Islet precursor cell (in vitro differentiated cells): ENCODE measurements at regions not wholly inside any gene's neighbourhood (a gene's known extent, or its start where the extent isn't known, plus 50 kb on each side); places are given as distances from the start of the nearest gene placed in this dataset.

Experiments used
- DNase-seq: peaks from one replicate; pipeline ENCODE4 v3.0.0-alpha.2; 2018

DNA sequence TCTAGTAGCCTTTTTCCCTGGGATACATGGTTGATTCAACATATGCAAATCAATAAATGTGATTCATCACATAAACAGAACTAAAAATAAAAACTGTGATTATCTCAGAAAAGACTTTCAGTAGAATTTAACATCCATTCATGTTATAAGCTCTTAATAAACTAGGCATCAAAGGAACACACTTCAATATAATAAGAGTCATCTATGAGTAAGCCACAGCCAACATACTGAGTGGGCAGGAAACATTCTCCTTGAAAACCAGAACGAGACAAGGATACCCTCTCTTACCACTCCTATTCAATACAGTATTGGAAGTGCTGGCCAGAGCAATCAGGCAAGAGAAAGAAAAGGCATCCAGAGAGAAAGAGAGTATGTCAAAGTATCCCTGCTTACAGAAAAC lies 239.9 kb downstream of the ATPSCKMT start:
- DNase-seq: no peak

GRCh38 chr5:9987101-9987500 lies 262.6 kb downstream of the ATPSCKMT start:
- no peak for DNase-seq

DNA sequence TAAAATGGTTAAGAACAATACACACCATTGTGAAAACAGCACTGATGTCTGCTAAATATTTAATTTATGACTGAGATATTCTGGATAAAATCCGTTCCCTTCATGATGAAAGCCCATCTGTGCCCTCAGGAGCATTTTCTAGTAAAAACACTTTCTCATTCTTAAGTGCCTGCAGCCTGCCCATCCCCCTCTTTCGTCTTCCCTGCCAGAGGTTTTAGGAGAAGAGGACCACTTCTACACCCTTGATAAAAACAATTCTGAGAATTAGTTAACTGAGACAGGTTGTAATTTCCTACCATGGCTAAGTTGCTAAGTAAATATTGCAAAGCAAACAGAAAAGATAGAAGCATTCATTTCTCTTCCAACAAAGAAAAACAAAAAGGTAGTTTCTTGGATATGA lies 272.6 kb downstream of the ATPSCKMT start:
- no peak for DNase-seq

- DNase-seq: no peak
Measured at GRCh38 chr5:9976621-9977020, 273.1 kb downstream of the ATPSCKMT start.

- no peak for DNase-seq
Measured at GRCh38 chr5:9972059-9972458, 277.6 kb downstream of the ATPSCKMT start.

GRCh38 chr5:9971301-9971700 lies 278.4 kb downstream of the ATPSCKMT start:
- DNase-seq: no peak

DNA sequence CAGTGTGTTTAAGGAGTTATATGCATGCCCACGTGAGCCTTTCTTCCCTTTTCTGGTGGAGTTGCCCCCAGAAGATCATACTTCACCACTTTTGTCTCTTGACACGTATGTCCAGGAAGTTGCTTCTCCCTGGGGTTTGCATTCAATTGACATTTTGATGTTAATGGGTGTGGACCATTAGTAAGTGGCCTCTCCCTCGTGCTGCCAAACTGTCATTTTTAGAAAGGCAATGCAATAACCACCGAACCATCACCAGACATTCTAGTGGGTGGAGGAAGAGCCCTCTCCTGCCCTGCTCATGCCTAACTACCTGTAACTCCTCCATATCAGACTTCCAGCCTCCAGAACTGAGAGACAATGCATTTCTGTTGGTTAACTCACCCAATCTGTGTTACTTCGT lies 290.8 kb downstream of the ATPSCKMT start:
- DNase-seq: no peak

- no peak for DNase-seq
Measured at GRCh38 chr5:9957214-9957613, 292.5 kb downstream of the ATPSCKMT start.

DNA sequence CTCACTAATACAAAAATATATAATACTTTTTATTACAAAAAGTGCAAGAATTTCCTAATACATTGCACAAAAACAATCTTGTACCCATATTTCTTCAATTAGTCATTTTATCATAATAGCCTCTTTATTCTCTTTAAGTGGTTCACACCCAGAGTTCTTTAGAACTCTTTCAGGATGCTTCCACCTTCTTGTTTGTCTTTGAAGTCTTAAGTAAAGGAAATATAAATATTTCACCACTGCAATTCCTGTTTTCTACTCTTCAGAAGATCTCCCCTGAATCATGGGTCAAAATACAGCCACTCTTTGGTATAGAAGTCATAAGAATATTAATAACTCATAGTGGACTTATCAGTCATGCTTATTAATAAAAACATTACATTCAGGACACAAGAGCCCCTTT lies 293.0 kb downstream of the ATPSCKMT start:
- no peak for DNase-seq

- DNase-seq: no peak
Measured at GRCh38 chr5:9955586-9955985, 294.1 kb downstream of the ATPSCKMT start.

- no peak for DNase-seq
Measured at GRCh38 chr5:9954869-9955268, 294.8 kb downstream of the ATPSCKMT start.

GRCh38 chr5:9953691-9954090 lies 296.0 kb downstream of the ATPSCKMT start:
- no peak for DNase-seq

DNA sequence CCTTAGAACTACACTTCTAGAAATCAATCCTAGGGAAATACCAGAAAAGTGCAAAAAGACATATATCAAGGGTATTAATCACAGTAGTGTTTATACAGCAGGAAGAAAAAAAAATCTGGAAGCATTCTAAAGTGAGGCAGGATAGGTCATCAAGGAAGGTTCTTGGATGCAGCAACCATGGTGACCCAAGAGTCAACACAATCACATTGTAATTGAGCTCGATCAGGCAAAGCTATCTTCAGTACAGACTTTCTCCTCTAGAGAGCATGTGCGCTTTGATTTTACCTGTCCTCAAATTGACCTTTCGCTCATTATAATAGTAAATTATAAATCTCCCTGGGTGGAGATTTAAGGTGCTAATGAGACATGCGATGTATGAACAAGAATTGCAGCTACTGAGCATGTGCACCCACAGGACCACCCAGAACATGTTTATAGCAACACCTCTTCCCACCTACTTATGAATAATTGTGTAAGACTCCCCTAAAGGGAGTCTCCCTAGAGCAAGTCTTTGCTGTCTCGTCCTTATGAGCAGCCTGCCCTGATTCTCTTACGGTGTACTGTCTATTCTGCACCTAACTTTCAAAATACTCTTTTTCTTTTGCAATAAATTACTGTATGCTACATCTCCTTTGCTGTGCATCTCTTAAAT lies 297.7 kb downstream of the ATPSCKMT start:
- DNase-seq: no peak

- no peak for DNase-seq
Measured at GRCh38 chr5:9947944-9948343, 301.7 kb downstream of the ATPSCKMT start.

GRCh38 chr5:9947225-9947714 lies 302.4 kb downstream of the ATPSCKMT start:
- no peak for DNase-seq

- peak; percentile 87 for DNase-seq
Measured at GRCh38 chr5:9932770-9933169, 302.6 kb upstream of the TAS2R1 start.

DNA sequence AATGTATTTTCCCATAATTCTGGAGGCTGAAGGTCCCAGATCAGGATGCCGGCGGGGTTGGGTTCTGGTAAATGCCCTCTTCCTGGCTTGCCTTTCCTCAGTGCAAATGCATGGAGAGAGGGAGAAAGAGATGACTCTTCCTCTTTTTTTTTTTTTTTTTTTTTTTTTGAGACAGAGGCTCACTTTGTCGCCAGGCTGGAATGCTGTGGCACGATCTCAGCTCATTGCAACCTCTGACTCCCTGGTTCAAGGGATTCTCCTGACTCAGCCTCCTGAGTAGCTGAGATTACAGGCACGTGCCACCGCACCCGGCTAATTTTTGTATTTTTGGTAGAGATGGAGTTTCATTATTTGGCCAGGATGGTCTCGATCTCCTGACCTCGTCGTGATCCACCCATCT lies 300.0 kb upstream of the TAS2R1 start:
- no peak for DNase-seq

- DNase-seq: no peak
Measured at GRCh38 chr5:9928326-9928725, 298.2 kb upstream of the TAS2R1 start.

DNA sequence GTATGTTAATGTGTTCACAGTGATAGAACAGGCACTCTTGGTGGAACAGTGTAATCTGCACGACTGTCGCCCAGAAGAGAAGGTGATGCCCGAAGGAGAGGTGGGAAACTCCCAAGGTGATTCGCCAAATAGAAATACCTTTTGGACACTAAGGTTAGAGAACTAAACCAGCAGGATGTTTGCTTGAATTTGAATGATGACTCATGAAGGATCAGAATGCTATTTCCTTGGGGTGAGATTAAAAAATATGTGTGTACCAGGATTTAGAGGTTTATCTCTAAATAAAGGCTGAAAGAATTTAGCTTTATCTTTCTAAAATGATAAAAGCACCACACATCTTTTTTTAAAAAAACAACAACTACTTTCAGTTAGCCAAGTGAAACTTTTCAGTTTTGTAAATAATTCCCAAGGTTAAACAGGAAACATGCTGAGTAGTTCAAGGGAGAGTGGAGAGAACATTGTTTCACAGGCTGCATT lies 297.4 kb upstream of the TAS2R1 start:
- peak; percentile 66 for DNase-seq

GRCh38 chr5:9927106-9927505 lies 297.0 kb upstream of the TAS2R1 start:
- DNase-seq: peak; percentile 85

- DNase-seq: no peak
Measured at GRCh38 chr5:9924614-9925013, 294.5 kb upstream of the TAS2R1 start.

GRCh38 chr5:9922719-9923118 lies 292.6 kb upstream of the TAS2R1 start:
- DNase-seq: no peak

- DNase-seq: no peak
Measured at GRCh38 chr5:9920697-9921096, 290.5 kb upstream of the TAS2R1 start.

DNA sequence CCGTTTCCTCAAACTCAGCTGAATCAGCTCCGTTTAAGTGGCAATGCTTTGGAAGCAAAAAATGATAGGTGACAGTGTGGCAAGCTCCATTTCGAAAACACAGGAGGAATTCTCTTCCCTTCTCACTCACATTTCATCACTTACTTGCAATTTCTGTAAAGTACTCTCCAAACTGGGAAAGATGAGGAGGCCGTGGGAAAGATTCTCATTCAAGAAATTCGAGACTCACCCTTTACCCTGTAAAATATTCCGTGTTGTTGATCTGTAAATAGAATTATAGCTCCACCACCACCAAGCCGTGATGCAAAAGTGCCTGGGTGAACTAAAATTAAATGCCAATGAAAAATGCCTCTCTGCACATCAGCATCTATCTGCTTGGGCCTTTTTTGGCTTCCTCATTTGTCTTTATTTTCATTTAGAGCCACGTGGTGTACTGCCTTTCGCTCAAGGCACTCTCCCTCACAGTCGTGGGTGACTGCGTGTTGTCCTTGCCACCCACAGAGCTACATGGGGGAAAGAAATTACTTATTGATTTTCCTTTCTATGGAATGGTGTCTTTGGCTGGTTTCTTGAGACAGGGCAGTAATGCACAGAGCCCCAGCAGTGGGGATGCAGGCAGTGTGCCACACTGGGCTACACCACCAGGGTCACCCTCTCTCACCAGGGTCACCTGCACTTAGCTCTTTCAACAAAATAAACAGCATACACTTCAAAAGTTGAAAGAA lies 289.3 kb upstream of the TAS2R1 start:
- DNase-seq: no peak

DNA sequence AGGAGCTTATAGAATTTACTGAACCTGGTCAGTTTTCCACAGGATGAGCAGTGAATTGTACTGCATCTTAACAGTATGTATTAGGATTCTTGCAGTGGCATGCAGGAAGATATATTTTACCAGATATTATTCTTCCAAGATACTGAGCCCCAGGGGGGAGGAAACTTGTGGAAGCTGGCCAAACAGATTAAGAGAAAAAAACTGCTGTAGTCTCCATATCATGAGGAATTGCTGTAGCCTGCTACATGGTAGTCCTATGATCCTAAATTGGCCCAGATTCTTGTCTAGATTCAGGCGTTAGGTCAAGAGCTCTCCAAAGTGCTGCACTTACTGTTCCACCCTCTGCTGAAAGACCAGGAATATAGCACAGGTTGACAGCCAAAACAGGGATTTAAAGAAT lies 275.5 kb upstream of the TAS2R1 start:
- no peak for DNase-seq
